IPS-18c (cell line): ENCODE measurements at regions not wholly inside any gene's neighbourhood (a gene's known extent, or its start where the extent isn't known, plus 50 kb on each side); places are given as distances from the start of the nearest gene placed in this dataset.

Source experiments
- H3K4me3 ChIP-seq: 2 replicates; pipeline ENCODE4 v1.7.0; 2013; ENCODE audit warnings: low read depth, mild to moderate bottlenecking, low read length, moderate library complexity; ENCODE audit not compliant: insufficient read depth
- H3K9me3 ChIP-seq: one replicate; pipeline ENCODE4 v1.6.1; 2013; ENCODE audit warnings: mild to moderate bottlenecking, low read length, moderate library complexity; ENCODE audit not compliant: control insufficient read depth, insufficient read depth

DNA sequence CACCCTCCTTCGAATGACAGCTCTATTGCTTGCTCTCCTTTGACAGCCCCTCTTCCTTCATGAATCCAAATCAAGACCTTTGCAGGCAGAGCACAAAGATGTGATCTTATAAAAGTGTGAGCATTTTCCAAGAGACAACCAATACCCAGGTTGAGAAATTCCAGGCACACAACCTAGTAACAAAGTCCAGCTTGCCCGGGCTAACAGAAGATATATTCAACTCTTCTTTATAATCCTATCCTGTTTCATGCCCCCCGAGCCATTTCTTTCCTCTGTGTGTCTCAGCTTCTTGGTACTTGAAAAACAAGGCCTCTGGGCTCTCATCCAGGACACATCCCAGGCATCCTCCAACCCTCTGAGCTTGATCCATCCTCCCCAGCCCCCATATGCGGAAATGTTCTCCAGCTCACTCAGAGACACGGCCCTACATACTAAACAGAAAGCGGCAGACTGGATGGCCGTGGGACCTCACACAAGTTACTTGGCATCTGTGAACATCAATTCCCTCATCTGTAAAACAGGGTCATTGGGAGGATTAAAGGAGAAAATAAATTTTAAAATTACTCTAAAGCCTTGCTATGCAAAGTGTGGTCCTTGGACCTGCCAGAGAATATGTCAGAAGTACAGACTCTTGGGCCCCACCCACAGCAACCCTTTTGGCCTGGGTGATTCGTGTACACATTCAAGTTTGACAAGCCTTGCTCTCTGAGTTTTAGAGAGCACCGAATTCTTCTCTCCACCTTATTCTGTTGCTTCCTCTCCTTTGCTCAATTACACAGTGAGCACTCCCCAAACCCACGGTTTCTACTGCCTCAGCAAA, 627.0 kb downstream of the BCOR start:
- Histone ChIP-seq H3K9me3 (peaks cover 4% of the 10 kb centered on the region), H3K4me3 (no peak overlapping the region)

DNA sequence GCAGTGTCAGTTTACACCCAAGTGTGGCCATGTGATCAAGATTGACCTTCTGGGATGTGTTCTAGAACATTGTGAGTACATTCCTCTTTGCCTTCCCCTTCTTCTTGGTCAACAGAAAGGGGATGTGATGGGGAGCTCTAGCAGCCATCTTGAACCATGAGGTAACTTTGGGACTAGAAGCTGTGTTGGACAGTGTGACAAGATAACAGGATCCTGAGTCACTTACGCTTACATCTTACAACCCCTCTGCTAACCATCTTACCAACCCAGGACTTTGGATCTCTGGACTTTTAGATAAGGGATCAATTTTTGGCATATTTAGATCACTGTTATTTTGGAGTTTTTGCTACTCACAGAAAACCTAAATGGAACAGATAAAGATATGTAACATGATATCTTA, 625.6 kb downstream of the BCOR start:
- peaks cover 4% of the 10 kb centered on the region for H3K9me3 ChIP-seq
- no peak overlapping the region for H3K4me3 ChIP-seq

DNA sequence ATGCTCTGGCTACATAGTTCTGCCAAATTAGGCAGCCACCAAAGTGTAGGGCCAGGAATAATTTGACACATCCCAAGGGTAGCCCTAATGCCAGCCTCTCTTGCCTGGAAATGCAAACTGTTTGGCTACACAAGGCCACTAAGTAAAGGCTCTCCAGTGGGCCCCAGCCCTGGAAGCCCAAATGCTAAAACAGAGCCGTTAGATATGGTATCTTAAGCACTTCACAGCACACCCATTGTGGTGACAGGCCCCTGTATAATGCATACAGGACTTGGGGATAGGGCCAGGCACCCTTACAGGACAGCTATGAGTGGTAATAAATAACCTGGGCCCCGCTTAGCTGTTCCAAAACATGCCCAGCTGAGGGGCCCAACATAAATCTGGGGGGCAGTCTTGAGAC, 623.9 kb downstream of the BCOR start:
- Histone ChIP-seq H3K9me3 (peaks cover 4% of the 10 kb centered on the region), H3K4me3 (no peak overlapping the region)

DNA sequence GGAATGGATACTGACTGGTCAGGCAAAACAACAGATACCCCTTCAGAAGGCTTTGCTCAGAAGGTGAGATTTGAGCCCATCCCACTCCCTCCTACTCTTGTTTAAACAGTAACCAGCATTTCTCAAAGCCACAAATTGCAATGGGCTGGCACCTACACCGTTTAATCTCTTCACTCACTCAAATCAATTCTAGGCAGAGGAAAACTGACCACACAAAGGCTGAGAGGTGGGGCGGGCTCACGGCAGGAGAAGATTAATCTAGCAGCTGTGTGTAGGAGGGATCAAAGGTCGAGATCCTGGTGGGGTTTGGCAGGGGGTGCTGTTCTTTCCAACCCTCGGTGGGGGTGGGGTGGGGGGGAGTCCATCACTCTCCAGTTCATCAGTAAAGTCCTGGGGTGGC, 622.4 kb downstream of the BCOR start:
- no peak overlapping the region; the same call in 1 of the 2 replicates for H3K4me3 ChIP-seq

GRCh38 chrX:39476604-39477021, 621.1 kb downstream of the BCOR start:
- H3K9me3 ChIP-seq = no peaks in the 10 kb centered on the region

More for the DNA sequence above, 622.4 kb downstream of the BCOR start:
- H3K9me3 ChIP-seq = no peaks in the 10 kb centered on the region

DNA sequence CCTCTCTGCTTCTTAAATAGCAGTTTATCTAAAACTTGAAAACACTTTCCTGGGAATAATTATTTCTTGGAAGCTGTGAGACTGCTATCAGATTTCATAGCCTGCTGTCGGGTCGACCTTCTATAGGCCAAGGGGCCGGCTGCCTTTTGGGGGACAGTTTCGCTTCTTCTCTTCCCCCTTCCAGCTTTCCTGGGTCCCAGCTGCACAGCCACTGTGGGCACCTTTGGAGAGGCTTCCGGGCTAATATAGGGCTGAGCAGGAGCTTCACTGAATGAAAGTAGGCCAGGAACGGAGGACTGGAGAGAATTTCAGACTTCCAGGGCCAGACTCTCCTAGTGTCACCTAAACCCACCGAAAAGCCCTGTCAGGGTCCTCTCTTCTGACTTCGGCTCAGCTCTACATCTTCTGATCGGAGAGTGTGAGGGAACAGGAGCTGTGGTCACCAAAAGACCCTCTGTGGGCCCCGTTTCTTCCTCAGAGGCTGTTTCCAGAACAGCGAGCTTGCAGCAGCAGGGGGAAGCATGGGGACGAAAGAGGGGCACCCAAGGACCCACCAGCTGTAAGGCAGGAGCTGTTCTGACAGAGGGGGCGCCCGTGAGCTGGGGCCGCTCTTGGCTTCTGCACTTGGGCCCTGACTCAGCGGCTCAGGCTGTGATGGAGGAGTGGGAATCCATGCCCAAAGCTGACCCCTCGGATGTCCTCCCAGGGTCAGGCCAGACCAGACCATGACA, 620.6 kb downstream of the BCOR start:
- H3K9me3 ChIP-seq = no peaks in the 10 kb centered on the region
- no peak overlapping the region for H3K4me3 ChIP-seq

More at GRCh38 chrX:39476604-39477021, 621.1 kb downstream of the BCOR start:
- H3K4me3 ChIP-seq = no peak overlapping the region

DNA sequence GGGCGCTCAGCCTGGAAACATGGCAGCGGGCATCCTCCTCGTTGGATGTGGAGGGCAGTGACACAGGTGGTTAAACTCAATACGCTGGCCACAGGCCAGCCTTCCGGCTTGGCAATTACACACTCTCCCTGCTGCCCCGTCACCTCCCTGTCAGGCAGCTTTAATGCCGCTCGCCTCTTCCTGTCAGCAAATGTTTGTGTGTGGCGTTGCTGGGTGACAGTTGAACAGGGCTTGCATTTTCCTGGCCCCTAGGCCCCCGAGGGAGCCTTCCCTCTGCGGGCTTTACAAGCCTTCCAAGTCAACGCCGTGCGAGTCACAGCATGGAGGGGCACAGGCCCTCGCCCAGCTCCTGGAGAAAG, 620.0 kb downstream of the BCOR start:
- Histone ChIP-seq H3K9me3 (no peaks in the 10 kb centered on the region), H3K4me3 (no peak overlapping the region)

DNA sequence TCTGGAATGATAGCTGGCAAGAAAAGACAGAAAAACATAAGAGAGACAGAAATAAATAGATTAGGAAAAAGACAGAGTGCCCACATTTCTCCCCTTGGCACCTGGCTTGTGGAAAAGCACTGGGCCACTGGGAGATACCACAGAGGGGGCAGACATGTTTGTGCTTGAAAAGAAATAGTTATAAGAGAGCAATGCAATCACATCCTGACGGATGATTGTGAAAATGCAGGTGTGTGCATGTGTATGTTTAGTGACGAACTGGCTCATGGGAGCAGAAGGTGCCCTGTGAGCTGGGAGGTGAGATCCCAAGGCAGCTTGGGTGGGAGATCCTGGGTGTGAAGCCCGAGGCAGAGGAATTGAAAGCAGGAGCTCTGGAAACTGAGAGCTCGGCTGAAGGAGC, 617.9 kb downstream of the BCOR start:
- no peak overlapping the region for H3K4me3 ChIP-seq
- H3K9me3 ChIP-seq = no peaks in the 10 kb centered on the region

- H3K4me3 ChIP-seq = no peak overlapping the region
- no peaks in the 10 kb centered on the region for H3K9me3 ChIP-seq
Observed at GRCh38 chrX:39480963-39481362, 616.8 kb downstream of the BCOR start.

GRCh38 chrX:39481621-39482020, 616.1 kb downstream of the BCOR start:
- no peak overlapping the region for H3K4me3 ChIP-seq
- no peaks in the 10 kb centered on the region for H3K9me3 ChIP-seq

- H3K4me3 ChIP-seq = no peak overlapping the region
- H3K9me3 ChIP-seq = no peaks in the 10 kb centered on the region
Observed at GRCh38 chrX:39484159-39485068, 613.3 kb downstream of the BCOR start.

DNA sequence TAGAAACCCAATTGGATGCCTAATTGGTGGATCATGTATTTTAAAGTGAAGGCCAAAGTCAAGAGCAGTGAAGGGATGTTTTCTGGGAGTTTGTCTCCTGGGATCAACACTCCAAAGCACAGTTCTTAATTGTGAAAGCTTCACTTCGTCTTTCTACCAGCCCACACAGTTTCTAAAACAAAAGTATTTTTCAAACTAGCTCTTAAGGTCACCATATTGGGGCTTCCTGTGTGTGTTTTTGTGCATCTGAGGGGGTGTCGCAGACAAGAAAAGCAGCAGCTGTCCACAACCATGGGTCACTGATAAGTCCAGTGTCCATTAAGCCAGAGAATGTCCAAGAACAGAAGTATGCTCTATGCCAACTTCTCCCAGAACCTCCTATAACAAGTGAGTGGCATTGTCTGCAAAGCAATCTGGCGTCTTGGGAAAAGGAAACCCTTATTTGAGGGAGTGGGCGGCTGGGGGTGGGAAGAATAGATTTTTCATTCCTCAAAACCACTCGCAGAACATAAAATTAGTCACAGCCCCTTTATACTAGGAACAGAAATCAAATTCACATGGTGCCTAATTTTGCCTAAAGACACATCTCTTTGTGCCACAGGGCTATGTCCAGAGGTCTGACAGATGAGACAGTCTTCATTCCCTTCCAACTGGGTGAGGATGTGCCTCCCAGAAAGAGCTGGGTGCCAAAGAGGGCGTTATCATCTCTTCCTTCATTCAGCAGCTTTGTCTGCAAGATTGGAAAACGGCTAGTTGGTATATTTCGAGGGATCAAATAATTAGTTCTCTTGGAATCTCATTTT, 610.4 kb downstream of the BCOR start:
- Histone ChIP-seq H3K4me3 (no peak overlapping the region), H3K9me3 (peaks cover 2% of the 10 kb centered on the region)

DNA sequence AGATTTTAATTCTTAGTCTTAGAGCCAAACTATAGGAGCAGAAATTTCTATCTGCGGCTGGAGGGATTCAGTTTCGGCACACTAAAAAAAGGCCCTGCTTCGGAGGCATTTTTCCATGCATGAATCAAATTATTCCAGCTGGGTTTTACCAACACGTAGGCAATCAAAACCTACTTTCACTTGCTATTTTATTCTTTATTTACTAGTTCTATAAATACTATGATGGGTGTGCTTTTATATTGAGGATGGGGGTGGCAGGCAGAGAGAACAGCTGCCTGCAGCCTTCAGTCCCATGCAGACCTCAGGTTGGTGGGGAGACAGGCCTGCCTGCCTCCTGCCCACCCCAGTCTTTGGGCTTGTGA, 609.8 kb downstream of the BCOR start:
- Histone ChIP-seq H3K9me3 (peaks cover 2% of the 10 kb centered on the region), H3K4me3 (no peak overlapping the region)

DNA sequence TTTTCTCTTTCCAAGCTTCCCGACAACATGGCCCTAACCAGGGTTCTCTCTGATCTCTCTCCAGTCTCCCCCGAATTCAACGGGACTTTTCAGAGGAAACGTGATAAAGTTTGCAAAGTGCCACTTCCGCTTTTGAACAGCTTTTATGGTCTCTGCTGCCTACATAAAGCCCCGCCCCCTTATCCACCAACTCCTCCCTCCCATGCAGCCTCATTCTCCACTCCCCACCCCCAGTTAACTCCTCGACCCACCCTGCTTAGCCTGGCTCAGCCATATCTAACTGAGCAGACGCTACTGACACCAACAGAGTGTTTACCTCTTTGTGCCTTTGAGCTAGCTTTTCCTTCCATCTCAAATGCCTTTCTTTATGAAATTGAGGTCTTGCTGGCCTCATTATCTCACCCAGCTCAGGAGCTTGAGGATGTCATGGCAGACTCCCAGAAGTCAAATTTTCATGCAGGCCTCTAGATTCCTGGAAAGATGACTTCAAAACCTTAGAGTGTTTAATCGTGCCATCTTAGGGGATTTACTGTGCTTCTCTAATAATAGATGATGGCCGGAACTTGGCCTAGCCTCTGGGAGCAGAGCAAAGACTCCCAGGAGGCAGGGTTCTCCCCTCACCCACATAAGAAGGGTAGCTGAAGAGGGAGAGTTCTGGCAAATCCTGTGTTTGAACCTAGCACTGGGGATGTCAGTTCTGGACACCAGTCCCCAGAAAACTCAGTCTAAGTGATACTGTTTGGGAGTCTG, 606.0 kb downstream of the BCOR start:
- peaks cover 2% of the 10 kb centered on the region for H3K9me3 ChIP-seq
- H3K4me3 ChIP-seq = no peak overlapping the region

GRCh38 chrX:39492497-39493162, 605.1 kb downstream of the BCOR start:
- Histone ChIP-seq H3K9me3 (peaks cover 4% of the 10 kb centered on the region), H3K4me3 (no peak overlapping the region)

DNA sequence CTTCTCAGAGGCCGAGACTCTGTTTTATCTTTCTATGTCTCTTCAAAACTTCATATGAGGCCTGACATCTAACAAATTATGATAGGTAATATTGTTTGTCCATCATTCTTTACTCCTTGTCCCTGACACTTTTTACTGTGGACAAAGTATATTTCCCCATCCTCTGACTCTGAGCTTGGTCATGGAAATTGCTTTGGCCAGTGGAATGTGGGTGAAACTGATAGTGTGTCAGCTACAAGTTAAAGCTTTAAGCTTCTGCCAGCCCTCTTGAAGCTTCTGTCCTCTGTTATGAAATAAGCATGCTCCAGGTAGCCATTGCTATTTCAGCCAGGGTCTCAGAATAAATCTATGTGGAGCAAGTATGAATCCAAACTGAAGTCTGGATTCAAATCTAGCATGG, 604.6 kb downstream of the BCOR start:
- Histone ChIP-seq H3K4me3 (no peak overlapping the region; the same call in 1 of the 2 replicates), H3K9me3 (peaks cover 4% of the 10 kb centered on the region)
